ENCODE measurements at regions not wholly inside any gene's neighbourhood (a gene's known extent, or its start where the extent isn't known, plus 50 kb on each side); places are given as distances from the start of the nearest gene placed in this dataset.

GRCh38 chr2:122164964-122165363 is 409.5 kb downstream of the TSN start:
- no peak for TF ChIP-seq EZH2 (IDR thresholded peaks at IDR 0.05; ENCODE audit: insufficient read depth, poor library complexity, severe bottlenecking)
- no peak for TF ChIP-seq EZH2phosphoT487 (IDR thresholded peaks at IDR 0.05; ENCODE audit: insufficient read depth, low read depth)
